ENCODE measurements at regions not wholly inside any gene's neighbourhood (a gene's known extent, or its start where the extent isn't known, plus 50 kb on each side); places are given as distances from the start of the nearest gene placed in this dataset.

GRCh38 chr13:95463531-95463930, 89.0 kb upstream of the CLDN10 start:
- TF ChIP-seq CTCF (IDR thresholded peaks at IDR 0.05) (no peak), POLR2A (IDR thresholded peaks at IDR 0.05) (no peak)
